D721Med (cell line): ENCODE measurements at regions not wholly inside any gene's neighbourhood (a gene's known extent, or its start where the extent isn't known, plus 50 kb on each side); places are given as distances from the start of the nearest gene placed in this dataset.

Experiments used
- DNase-seq: peaks from one replicate; pipeline ENCODE4 v3.0.0; 2011; ENCODE audit warnings: low spot score; ENCODE audit not compliant: insufficient read length
- FAIRE-seq: peaks from 2 replicates; lab custom pipeline; 2011; peaks lifted over from hg19 to GRCh38; lab: Jason Lieb, UNC
- TF ChIP-seq, protein P1 (sequence below): IDR thresholded peaks from 2 replicates; pipeline ENCODE4 v1.5.1; 2012; ENCODE audit warnings: mild to moderate bottlenecking, control low read depth; ENCODE audit not compliant: insufficient read depth; ENCODE audit errors: missing control alignments

DNA sequence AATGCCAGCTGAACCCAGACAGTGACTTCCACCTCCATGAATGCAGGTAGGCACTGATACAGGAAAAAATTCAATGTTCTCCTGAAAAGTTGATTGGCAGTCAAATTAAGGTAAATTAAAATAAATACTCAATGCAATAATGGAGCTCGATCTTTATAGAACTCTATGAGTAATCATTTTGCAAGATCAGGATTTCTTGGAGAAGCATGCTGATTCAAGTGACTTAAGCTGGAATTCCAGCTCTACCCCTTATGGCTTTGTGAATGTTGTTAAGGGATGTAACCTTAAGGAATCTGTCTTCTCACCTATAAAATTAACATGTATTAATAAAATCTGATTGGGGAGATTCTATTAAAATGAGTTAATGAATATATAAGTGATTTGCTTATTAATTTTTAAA lies 145.1 kb downstream of the QPCT start:
- FAIRE-seq (no peak), DNase-seq (no peak)
- TF ChIP-seq, protein P1, sequence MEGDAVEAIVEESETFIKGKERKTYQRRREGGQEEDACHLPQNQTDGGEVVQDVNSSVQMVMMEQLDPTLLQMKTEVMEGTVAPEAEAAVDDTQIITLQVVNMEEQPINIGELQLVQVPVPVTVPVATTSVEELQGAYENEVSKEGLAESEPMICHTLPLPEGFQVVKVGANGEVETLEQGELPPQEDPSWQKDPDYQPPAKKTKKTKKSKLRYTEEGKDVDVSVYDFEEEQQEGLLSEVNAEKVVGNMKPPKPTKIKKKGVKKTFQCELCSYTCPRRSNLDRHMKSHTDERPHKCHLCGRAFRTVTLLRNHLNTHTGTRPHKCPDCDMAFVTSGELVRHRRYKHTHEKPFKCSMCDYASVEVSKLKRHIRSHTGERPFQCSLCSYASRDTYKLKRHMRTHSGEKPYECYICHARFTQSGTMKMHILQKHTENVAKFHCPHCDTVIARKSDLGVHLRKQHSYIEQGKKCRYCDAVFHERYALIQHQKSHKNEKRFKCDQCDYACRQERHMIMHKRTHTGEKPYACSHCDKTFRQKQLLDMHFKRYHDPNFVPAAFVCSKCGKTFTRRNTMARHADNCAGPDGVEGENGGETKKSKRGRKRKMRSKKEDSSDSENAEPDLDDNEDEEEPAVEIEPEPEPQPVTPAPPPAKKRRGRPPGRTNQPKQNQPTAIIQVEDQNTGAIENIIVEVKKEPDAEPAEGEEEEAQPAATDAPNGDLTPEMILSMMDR: no peak

- FAIRE-seq (no peak), DNase-seq (no peak)
- TF ChIP-seq, protein P1: no peak
Measured at GRCh38 chr2:37493425-37493824, 149.0 kb downstream of the QPCT start.

- no peak for DNase-seq
- TF ChIP-seq, protein P1: no peak
- no peak for FAIRE-seq
Measured at GRCh38 chr2:37499113-37499512, 154.7 kb downstream of the QPCT start.

DNA sequence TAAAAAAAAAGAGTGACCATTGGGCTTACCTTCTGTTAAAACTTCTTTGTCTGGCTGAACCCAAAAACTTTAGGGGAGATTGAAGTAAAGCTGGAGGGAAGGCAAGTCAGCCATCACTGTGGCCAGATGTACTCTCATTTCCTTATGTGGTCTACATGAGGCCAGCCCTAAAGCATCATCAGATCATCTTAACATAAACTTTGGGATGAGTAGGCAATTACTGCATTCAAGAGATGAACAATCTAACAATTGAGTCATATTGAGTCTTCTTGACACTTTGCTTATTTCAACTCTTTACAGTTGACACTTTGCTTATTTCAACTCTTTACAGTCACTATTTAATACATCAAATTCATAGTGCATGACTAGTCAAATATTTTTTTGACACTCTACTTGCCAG lies 155.6 kb downstream of the QPCT start:
- DNase-seq (no peak), FAIRE-seq (peak; percentile 72)
- TF ChIP-seq, protein P1: no peak

- FAIRE-seq: no peak
- TF ChIP-seq, protein P1: no peak
Measured at GRCh38 chr2:37501113-37501512, 156.7 kb downstream of the QPCT start.

DNA sequence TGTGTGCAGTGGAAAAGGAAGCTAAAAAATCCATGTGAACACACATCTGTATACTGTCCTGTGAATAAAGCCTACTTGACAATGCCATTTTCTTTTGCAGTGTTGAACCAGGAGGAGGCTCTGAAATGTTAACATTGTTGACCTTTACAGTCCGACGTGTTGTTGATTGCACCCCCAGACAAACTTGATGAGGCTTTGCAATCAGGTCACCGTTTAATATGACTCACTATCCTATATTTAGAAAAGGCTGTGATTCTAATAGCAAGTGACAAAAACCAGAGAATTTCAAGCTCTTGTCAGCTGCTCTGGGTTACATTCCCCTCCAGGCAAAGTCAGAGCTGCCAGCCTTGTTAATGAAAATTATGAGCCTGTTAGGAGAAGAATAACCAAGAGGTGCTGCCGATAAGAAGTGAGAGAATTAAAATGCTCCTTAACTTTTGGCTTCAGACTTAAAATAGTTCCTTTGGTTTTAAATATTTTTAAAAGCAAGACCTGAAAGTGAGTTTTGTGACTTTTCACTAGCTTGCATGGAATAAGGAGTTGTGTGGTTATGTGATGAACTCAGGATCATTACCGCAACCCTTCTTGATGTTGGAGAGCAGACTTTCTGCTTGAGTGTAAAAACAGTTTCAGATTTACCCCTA lies 162.1 kb downstream of the QPCT start:
- DNase-seq (no peak), FAIRE-seq (peak; percentile 32)
- TF ChIP-seq, protein P1: no peak

More at GRCh38 chr2:37501113-37501512, 156.7 kb downstream of the QPCT start:
- no peak for DNase-seq

GRCh38 chr2:37507051-37507410 lies 162.6 kb downstream of the QPCT start:
- TF ChIP-seq, protein P1: no peak
- FAIRE-seq (no peak), DNase-seq (no peak)
